ENCODE measurements at regions not wholly inside any gene's neighbourhood (a gene's known extent, or its start where the extent isn't known, plus 50 kb on each side); places are given as distances from the start of the nearest gene placed in this dataset.

GRCh38 chr2:219766658-219767057 is 139.2 kb downstream of the SLC4A3 start:
- TF ChIP-seq CTCF (IDR thresholded peaks at IDR 0.05; ENCODE audit: control insufficient read depth, extremely low read depth, insufficient read depth): no peak
- no peak for DNase-seq (ENCODE audit: low read depth)
- no peak overlapping the region for H3K4me3 ChIP-seq (ENCODE audit: low read depth, low read length)

- no peak overlapping the region for H3K4me3 ChIP-seq (ENCODE audit: low read depth, low read length)
- TF ChIP-seq CTCF (IDR thresholded peaks at IDR 0.05; ENCODE audit: control insufficient read depth, extremely low read depth, insufficient read depth): no peak
- no peak for DNase-seq (ENCODE audit: low read depth)
Observed at GRCh38 chr2:219769090-219769910, 141.9 kb downstream of the SLC4A3 start.

- no peak for TF ChIP-seq CTCF (IDR thresholded peaks at IDR 0.05; ENCODE audit: control insufficient read depth, extremely low read depth, insufficient read depth)
- peak; percentile 95 for DNase-seq (ENCODE audit: low read depth)
- no peak overlapping the region for H3K4me3 ChIP-seq (ENCODE audit: low read depth, low read length)
Observed at GRCh38 chr2:219772103-219772635, 144.7 kb downstream of the SLC4A3 start.

GRCh38 chr2:219772697-219773096 is 145.3 kb downstream of the SLC4A3 start:
- TF ChIP-seq CTCF (IDR thresholded peaks at IDR 0.05; ENCODE audit: control insufficient read depth, extremely low read depth, insufficient read depth): no peak
- DNase-seq (ENCODE audit: low read depth): no peak
- no peak overlapping the region for H3K4me3 ChIP-seq (ENCODE audit: low read depth, low read length)

- no peak for TF ChIP-seq CTCF (IDR thresholded peaks at IDR 0.05; ENCODE audit: control insufficient read depth, extremely low read depth, insufficient read depth)
- H3K4me3 ChIP-seq (ENCODE audit: low read depth, low read length): no peak overlapping the region
- no peak for DNase-seq (ENCODE audit: low read depth)
Observed at GRCh38 chr2:219775506-219775905, 148.1 kb downstream of the SLC4A3 start.

GRCh38 chr2:219777388-219777787 is 150.0 kb downstream of the SLC4A3 start:
- TF ChIP-seq CTCF (IDR thresholded peaks at IDR 0.05; ENCODE audit: control insufficient read depth, extremely low read depth, insufficient read depth): no peak
- no peak overlapping the region for H3K4me3 ChIP-seq (ENCODE audit: low read depth, low read length)
- no peak for DNase-seq (ENCODE audit: low read depth)

Data from LNCaP clone FGC (cell line).